GM12873 (cell line): ENCODE measurements at regions not wholly inside any gene's neighbourhood (a gene's known extent, or its start where the extent isn't known, plus 50 kb on each side); places are given as distances from the start of the nearest gene placed in this dataset.

Source experiments
- TF ChIP-seq, protein P1 (sequence below): IDR thresholded peaks from 2 replicates; pipeline ENCODE4 v1.5.1; 2012; ENCODE audit warnings: low read depth, mild to moderate bottlenecking, moderate library complexity, low read length, control low read depth; ENCODE audit not compliant: insufficient read depth; ENCODE audit errors: missing control alignments

DNA sequence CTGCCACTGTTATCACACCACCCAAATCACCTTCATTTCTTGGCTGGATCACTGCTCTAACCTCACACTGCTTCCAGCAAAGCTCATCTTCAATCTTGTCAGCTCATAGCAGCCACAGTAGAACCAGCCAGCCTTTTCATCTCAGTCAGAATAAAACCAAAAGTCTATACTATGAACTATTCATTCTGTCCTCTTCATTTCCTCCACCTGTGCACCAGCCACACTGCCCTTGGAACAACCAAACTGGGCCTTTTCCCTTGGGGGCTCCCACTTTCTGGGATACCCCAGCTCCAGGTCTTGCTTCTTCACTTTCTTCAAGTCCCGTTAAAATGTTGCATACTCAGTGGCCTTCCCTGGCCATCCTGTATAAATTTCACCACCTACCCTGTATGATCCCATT lies 234.4 kb upstream of the DAAM1 start:
- TF ChIP-seq, protein P1, sequence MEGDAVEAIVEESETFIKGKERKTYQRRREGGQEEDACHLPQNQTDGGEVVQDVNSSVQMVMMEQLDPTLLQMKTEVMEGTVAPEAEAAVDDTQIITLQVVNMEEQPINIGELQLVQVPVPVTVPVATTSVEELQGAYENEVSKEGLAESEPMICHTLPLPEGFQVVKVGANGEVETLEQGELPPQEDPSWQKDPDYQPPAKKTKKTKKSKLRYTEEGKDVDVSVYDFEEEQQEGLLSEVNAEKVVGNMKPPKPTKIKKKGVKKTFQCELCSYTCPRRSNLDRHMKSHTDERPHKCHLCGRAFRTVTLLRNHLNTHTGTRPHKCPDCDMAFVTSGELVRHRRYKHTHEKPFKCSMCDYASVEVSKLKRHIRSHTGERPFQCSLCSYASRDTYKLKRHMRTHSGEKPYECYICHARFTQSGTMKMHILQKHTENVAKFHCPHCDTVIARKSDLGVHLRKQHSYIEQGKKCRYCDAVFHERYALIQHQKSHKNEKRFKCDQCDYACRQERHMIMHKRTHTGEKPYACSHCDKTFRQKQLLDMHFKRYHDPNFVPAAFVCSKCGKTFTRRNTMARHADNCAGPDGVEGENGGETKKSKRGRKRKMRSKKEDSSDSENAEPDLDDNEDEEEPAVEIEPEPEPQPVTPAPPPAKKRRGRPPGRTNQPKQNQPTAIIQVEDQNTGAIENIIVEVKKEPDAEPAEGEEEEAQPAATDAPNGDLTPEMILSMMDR, result no peak

DNA sequence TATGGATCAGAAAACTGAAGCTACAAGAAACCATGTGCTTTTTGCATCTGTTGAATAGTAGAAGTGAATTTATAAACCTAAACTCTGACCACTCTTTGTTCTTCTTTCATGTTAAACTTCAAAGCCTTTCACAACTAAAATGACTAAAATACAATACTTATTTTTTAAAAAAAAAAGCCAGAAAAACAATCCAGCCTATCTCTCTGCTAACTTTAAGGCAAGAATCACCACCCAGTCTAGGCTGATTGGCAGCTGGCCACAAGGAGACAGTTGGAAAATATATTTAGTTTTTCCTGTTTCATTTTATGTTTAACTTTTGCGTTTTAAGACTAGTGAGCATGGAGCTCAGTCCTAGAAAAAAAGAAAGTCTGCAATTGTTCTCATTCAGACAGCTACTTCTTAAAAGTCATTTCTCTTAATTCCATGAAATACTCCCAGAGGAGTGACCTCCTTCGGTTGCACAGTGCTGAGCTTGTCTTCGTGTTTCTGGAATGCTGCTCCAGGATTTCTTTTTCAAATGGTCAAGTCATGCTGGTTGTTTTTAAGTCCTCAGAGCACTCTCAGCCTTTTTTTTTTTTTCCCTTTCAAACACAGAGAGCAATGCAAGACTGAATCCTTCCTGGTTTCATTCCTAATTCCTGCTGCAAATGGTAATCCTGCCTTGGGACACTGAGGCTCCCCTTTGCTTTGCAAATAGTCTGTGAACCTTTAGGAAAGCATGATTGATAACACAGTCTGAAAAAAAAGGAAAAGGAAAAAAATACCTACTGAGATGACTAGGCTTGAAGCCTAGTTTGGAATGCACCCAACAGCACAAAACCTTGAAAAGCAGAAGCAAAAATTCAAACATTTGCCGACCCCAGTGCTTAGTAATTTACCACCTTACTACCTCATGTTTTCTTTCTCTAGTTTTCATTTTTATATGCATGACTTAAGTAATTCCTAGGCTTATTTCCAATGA lies 233.3 kb upstream of the DAAM1 start:
- TF ChIP-seq, protein P1, result no peak

DNA sequence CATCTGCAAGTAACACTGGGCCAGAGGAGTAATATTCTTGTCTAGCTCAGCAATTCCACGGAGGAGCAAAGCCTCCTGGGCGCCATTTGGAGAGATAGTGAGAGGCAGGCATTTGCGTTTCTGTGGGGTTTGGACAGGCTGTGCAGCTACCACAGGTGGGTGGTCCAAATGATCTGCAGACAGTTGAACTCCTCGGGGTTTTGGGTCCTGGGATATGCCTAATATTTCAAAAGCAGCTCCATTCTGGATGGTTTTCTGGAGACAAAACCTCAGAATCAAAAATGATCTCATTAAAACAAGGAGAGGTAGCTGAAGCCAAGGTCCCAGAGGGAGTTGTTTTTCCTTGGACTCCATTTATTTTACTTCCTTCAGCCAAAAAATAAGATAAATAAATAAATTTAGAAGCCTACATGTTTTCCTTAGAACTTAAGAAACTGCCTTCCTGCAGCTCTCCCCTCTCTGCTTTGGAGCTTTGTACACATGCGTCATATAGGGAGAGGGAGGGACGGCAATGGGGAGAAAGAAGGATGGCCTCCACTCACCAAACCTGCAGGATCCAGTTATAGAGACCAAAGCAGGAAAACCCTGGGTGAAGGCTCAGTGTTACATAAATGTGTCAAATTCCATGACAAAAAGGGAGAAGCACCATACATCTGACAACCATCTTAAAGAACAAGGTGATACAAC lies 227.3 kb upstream of the DAAM1 start:
- TF ChIP-seq, protein P1, result no peak

DNA sequence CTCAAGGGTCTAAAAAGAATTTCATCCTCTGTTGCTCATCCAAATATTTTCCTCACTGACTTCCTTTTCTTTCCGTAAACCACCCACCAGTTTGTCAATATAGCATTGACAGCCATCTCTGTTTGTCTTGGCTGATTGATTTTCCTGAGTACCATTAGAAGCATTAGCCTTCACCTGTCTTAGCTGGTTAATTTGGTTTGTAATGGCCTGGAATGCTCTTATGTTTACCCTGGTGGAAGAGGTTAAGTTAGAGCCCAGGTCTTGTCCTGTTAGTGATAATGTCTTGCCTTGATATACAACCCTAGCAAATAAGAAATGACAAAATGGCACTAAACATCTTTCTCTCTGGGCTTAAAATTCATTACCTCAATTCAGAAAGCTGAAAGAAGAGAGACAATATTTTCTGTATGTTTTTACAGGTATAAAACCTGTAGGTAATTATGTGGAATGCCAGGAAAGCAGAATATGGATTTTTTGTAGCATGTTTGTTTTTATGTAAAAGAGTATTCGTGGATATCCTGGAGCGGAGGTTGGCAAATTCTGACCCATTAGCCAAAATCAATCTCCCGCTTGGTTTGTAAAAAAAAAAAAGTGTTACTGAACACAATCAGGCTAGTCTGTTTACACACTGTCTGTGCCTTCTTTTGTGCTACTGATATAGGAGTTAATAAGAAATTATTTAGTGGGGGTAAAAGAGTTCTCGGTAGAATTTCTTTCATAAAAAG lies 224.4 kb upstream of the DAAM1 start:
- TF ChIP-seq, protein P1, result no peak

DNA sequence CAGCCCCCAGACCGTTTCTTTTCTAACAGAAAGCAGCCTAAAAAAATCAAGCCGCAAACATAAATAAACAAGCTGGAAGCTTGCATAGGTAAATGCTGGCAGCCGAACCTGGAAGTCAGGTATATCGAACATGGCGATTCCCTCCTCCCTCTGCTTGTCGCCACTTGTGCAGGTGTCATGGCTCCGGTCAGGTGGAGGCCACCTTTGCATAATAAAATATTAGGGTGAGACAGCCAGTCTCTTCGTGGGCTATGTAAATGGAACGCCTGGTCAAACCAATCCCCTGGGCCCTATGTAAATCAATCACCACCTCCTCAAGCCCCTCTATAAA lies 223.9 kb upstream of the DAAM1 start:
- TF ChIP-seq, protein P1, result no peak

DNA sequence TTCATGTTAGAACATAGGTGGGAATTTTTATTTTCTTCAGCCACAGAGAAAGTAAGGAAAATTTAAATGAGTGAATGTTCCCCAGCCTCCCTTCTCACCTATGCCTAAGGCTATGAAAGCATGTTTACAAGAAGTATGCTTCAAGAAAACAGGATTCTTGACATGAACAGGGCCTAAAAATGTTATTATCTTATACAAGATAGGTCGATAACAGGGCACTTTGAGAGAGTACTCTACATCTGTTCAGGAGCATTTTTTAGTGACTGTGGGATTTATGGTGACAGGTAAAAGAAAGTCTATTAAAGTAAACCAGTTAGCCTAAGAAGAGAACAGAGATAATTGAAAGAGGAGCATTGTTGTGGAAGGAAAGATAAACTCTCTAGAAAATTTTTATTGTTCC lies 222.9 kb upstream of the DAAM1 start:
- TF ChIP-seq, protein P1, result no peak

DNA sequence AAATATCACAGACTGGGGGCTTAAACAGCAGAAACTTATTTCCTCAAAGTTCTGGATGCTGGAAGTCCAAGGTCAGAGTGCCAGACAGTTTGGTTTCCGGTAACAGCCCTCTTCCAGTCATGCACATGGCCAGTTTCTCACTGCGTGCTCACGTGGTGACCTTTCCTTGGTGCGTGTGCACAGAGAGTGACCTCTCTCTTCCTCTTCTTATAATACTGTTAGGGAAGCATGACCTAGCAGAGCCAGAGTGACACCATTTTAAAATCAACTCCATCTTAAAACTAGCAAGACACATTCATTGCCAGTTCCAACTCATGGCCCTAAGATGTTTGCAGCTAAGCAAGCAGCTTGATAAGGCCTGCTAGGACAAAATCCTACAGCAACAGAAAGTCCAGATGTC lies 221.5 kb upstream of the DAAM1 start:
- TF ChIP-seq, protein P1, result no peak
